HG03097 (cell line): ENCODE measurements at regions not wholly inside any gene's neighbourhood (a gene's known extent, or its start where the extent isn't known, plus 50 kb on each side); places are given as distances from the start of the nearest gene placed in this dataset.
"Not testable (repeated sequence)": the region's sequence is repeated elsewhere in the genome, so short reads cannot be mapped to it uniquely, and the experiment has no call there.

Source experiments
- ATAC-seq: cut with Tn5 transposase; IDR thresholded peaks from one replicate; pipeline ENCODE4 v1.9.1; 2021; ENCODE audit not compliant: unreplicated experiment, low FRiP score

DNA sequence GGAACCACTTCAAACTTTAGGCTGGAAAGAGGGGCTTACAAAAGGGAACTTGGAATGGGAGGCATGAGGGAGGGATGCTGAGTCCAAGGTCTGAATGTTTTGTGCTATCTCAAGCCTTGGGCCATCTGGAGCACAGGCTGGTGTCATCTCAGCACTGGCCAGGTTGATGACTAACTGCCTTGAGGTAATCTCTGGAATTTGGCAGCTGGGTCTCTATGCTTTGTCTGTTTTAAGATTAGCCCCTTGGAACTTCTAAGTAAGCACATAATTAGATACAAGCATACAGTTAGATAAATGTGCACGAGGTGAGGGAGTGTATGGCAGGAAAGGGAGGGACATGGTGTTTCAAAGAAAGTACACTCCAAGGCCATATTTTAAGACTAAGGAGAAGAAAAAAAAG is 252.4 kb upstream of the CCDC54 start:
- ATAC-seq = no peak

DNA sequence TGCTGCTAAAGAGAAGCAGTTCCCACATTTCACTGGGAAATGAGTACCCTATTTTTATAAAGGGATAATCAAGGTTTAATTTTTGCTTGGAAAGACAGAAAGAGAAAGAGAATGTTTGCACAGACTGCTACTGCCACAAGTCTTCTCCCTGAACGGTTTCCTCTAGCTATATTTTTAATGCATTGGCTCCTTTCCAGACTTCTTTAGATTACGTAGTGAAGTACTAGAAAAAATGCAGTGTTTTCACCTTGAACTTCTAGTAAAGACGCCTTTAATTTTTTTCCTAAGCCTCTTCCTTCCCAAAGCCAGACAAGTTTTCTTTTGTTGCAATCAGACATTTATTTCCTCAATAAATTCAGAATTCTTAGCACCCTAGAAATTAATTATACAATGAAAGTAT is 248.3 kb upstream of the CCDC54 start:
- ATAC-seq = no peak

- no peak for ATAC-seq
These were observed 247.0 kb upstream of the CCDC54 start for GRCh38 chr3:107130089-107130700.

- no peak for ATAC-seq
These were observed 244.6 kb upstream of the CCDC54 start for GRCh38 chr3:107132674-107133073.

DNA sequence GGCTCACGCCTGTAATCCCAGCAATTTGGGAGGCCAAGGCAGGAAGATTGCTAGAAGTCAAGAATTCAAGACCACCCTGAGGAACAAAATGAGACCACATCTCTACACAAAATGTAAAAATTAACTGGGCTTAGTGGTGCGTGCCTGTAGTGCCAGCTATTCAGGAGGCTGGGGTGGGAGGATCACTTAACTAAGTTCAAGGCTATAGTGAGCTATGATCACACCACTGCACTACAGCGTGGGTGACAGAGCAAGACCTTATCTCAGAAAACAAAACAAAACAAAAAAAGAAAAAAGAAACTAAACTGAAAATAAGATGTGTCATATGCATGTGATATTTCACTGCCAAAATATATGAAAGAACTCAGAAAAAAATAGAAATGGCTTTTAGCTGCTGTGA is 243.3 kb upstream of the CCDC54 start:
- ATAC-seq = no peak

DNA sequence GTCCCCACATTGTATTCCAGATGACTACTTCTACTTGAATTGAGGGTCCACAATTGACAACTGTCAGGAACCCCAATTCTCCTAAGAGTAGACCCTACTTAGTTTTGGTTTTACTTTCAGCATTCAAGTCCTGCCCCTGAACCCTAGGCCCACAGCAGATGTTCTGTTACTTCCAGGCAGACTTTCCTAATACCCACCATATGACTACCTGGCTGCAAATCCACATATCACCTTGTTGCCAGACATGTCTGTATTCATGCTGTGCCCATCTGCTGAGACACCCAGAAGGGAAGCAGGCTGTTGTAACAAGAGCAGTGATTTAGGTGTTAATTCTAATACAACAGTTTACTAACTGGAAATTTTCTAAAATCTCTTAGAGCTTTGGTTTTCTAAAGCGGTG is 235.1 kb upstream of the CCDC54 start:
- no peak for ATAC-seq

- ATAC-seq = no peak
These were observed 234.3 kb upstream of the CCDC54 start for GRCh38 chr3:107142786-107143575.

DNA sequence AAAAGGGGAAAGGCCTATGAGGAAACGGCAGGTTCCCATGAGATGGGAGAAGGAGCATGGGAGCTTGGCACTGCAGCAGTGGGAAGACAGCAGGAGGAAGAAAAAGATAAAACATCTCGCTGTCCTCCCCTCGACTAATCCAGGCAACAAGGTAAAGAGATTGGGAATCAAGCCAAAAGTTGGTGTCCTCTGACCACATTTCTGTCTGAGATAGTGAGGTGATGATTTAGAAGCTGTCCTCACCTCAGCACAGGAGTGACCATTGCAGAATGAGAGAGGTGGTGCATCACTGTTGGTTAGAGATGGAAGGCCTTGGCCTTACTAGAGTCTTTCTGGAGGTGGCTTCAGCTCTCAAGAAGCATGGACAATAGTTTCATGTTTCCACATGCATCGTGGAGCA is 226.6 kb upstream of the CCDC54 start:
- no peak for ATAC-seq

DNA sequence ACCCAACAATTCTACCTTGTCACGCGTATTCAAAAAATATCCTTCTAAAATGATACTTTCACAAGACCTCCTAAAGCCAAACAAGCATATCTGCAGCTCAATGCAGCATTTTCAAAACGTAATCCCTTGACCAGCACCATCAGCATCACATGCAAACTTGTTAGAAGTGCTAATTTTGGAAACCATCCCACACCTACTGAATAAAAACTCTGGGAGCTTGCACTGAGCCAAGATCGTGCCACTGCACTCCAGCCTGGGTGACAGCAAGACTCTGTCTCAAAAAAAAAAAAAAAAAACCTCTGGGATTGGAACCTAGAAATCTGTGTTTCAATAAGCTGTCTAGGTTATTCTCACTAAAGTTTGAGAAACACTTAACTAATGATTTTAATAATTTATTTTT is 223.3 kb upstream of the CCDC54 start:
- ATAC-seq = no peak

- ATAC-seq = no peak
These were observed 204.8 kb upstream of the CCDC54 start for GRCh38 chr3:107172411-107172810.

DNA sequence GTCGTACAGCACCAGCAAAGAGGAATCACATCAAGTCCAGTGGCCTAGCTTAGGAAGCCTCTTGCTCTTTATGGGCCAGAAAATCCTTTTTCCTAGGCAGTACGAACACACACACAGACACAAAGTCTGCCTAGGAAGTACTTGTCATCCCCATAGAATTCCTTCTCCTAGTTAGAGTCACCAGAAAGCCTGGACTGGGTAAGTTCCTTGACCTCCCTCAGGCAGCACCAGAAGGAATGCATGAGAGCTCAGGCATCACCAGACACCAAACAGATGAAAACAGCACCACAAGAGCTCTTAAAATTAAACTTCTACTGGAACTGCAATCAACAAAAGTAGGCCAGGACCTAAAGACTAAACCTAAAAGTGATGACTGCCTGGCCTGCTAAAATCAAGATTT is 192.9 kb upstream of the CCDC54 start:
- no peak for ATAC-seq

DNA sequence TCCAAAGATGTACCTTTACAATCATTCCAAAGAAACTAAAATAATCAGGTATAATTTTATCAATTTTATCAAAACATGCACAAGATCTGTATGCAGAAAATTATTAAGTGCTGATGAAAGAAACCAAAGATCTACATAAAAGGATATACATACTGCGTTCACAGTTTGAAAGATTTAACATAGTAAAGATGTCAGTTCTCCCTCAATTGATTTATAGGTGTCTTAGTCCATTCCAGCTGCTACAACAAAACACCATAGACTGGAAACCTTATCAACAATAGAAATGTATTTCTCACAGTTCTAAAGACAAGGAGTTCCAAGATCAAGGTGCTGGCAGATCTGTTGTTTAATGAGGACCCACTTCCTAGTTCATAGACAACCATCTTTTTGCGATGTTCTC is 189.0 kb upstream of the CCDC54 start:
- no peak for ATAC-seq

GRCh38 chr3:107189158-107189791 is 188.0 kb upstream of the CCDC54 start:
- ATAC-seq = no peak

DNA sequence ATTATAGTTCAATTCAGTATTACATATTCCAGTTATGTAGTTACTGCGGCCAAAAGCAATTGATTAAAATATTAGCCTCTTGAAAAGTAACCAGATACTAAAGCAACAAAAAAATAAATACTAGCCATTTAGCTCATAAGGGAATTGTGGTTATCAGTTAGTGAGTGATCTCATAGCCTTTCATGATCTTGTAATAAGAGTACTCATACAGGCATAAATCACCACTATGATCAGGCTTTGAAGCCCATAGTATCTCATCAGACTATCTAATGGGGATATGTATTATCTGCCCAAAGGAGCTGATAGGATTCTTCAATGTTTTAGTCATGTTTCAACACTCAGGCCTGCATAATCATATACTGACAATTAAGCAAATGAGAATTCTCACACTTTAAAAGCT is 184.1 kb upstream of the CCDC54 start:
- ATAC-seq = no peak

DNA sequence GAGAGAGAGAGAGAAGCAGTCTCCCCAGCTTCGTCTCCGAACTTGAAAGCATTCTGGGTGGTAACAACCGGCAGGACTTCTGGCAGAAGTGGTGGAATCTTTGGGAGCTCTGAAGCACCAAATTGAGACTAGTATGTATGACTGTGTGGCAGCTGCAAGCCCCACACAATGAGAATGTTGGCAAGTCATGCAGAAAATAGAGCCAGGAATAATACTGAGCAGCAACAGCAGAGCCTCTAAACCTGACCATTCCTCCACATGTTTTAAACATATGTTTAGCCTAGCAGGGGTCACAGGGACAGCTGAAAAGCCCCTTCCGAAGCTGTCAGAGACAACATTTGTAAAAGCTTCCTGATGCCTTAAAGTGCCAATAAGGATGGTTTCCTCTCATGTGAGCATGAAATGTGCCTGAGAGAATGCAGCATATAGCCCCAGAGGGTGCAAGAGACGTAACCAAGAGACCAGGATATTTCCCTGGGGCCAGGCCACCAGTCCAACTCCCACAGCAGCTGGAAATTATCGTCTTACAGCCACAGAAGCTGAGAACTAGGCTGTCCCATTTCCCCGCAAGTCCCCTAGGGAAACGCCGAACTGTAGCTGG is 178.6 kb upstream of the CCDC54 start:
- no peak for ATAC-seq

GRCh38 chr3:107201146-107201545 is 176.1 kb upstream of the CCDC54 start:
- ATAC-seq = no peak

- not testable (repeated sequence) for ATAC-seq
These were observed 174.4 kb upstream of the CCDC54 start for GRCh38 chr3:107202885-107203284.

DNA sequence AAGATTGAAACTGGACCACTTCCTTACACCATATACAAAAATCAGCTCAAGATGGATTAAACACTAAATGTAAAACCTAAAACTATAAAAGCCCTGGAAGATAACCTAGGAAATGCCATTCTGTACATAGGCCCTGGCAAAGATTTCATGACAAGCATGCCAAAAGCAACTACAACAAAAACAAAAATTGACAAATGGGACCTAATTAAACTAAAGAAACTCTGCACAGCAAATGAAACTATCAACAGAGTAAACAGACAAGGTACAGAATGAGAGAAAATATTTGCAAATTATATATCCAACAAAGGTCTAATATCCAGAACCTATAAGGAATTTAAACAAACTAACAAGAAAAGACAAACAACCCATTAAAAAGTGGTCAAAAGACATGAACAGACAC is 173.1 kb upstream of the CCDC54 start:
- ATAC-seq = no peak

GRCh38 chr3:107205358-107205757 is 171.9 kb upstream of the CCDC54 start:
- ATAC-seq = no peak

- ATAC-seq = no peak
These were observed 171.1 kb upstream of the CCDC54 start for GRCh38 chr3:107206141-107206540.

GRCh38 chr3:107206945-107207344 is 170.3 kb upstream of the CCDC54 start:
- ATAC-seq = no peak

DNA sequence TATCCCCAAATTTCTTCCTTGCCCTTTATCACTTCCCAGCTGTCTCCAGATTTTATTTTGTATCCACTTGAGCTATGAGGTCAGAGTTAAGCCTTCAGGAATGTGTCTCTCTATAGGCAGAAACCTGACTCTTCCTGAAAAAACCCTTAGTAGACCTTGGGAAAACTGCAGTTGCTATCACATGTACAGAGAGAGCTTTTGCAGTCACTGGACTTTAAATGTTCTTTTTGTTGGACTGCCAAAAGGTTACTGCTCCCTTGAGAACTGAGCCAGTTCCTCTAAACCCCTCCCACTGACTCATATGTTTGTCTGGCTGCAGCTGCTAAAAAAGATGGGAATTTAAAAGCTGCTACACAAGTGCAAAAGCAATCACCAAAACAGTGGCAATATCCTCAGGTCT is 169.1 kb upstream of the CCDC54 start:
- no peak for ATAC-seq
